MM.1S (cell line): ENCODE measurements at regions not wholly inside any gene's neighbourhood (a gene's known extent, or its start where the extent isn't known, plus 50 kb on each side); places are given as distances from the start of the nearest gene placed in this dataset.

ENCODE experiments used
- DNase-seq: peaks from one replicate; pipeline ENCODE4 v3.0.0-alpha.2; 2015
- H2AFZ ChIP-seq: fragments of 300-600 bp; sonication (generic); 2 replicates; pipeline ENCODE4 v1.6.0; 2016; ENCODE audit warnings: antibody characterized with exemption, low read length
- H3F3A ChIP-seq: fragments of 300-600 bp; sonication (generic); 2 replicates; pipeline ENCODE4 v1.6.1; 2016; ENCODE audit warnings: mild to moderate bottlenecking, antibody characterized with exemption, low read length, moderate library complexity, mixed read lengths; ENCODE audit not compliant: insufficient read depth
- H3K27ac ChIP-seq: fragments of 300-600 bp; sonication (generic); 2 replicates; pipeline ENCODE4 v1.5.1; 2016; ENCODE audit warnings: mild to moderate bottlenecking, low read length
- H3K27me3 ChIP-seq: fragments of 300-600 bp; sonication (generic); replicated peaks from 2 replicates; pipeline ENCODE4 v1.6.0; 2016; ENCODE audit warnings: low read length; ENCODE audit not compliant: insufficient read depth
- H3K36me3 ChIP-seq: fragments of 300-600 bp; sonication (generic); replicated peaks from 2 replicates; pipeline ENCODE4 v1.6.1; 2016; ENCODE audit warnings: mild to moderate bottlenecking, low read length, mixed read lengths; ENCODE audit not compliant: insufficient read depth
- H3K4me1 ChIP-seq: fragments of 300-600 bp; sonication (generic); 2 replicates; pipeline ENCODE4 v1.6.1; 2016; ENCODE audit warnings: low read length, mixed read lengths
- H3K4me2 ChIP-seq: fragments of 300-600 bp; sonication (generic); 2 replicates; pipeline ENCODE4 v1.6.0; 2016; ENCODE audit warnings: low read depth, low read length
- H3K4me3 ChIP-seq: fragments of 300-600 bp; sonication (generic); 2 replicates; pipeline ENCODE4 v1.5.1; 2016; ENCODE audit warnings: low read length, mixed read lengths
- H3K79me2 ChIP-seq: fragments of 300-600 bp; sonication (generic); 2 replicates; pipeline ENCODE4 v1.6.1; 2016; ENCODE audit warnings: mixed run types, low read length, mixed read lengths
- H3K9ac ChIP-seq: fragments of 300-600 bp; sonication (generic); 2 replicates; pipeline ENCODE4 v1.6.1; 2016; ENCODE audit warnings: low read length, mixed read lengths
- H3K9me2 ChIP-seq: fragments of 300-600 bp; sonication (generic); replicated peaks from 2 replicates; pipeline ENCODE4 v1.6.1; 2016; ENCODE audit warnings: mild to moderate bottlenecking, low read length, mixed read lengths; ENCODE audit not compliant: insufficient read depth
- H3K9me3 ChIP-seq: fragments of 300-600 bp; sonication (generic); replicated peaks from 2 replicates; pipeline ENCODE4 v1.6.1; 2016; ENCODE audit warnings: mild to moderate bottlenecking, low read length, mixed read lengths; ENCODE audit not compliant: insufficient read depth
- H4K20me1 ChIP-seq: fragments of 300-600 bp; sonication (generic); 2 replicates; pipeline ENCODE4 v1.6.1; 2016; ENCODE audit warnings: mild to moderate bottlenecking, low read length, moderate library complexity, mixed read lengths; ENCODE audit not compliant: insufficient read depth
- EZH2 ChIP-seq: fragments of 300-600 bp; sonication (generic); optimal IDR thresholded peaks from 2 replicates; pipeline ENCODE3; 2017; ENCODE audit warnings: low read depth, mild to moderate bottlenecking, antibody characterized with exemption, low read length, mixed read lengths
- EZH2phosphoT487 ChIP-seq: fragments of 300-600 bp; sonication (generic); IDR thresholded peaks from 2 replicates; pipeline ENCODE4 v1.6.1; 2018; ENCODE audit warnings: antibody characterized with exemption, low read length
- TF ChIP-seq, protein P1 (sequence below): fragments of 300-600 bp; sonication (generic); IDR thresholded peaks from 2 replicates; pipeline ENCODE4 v1.5.1; 2016; ENCODE audit warnings: antibody characterized with exemption, low read length, mixed read lengths

DNA sequence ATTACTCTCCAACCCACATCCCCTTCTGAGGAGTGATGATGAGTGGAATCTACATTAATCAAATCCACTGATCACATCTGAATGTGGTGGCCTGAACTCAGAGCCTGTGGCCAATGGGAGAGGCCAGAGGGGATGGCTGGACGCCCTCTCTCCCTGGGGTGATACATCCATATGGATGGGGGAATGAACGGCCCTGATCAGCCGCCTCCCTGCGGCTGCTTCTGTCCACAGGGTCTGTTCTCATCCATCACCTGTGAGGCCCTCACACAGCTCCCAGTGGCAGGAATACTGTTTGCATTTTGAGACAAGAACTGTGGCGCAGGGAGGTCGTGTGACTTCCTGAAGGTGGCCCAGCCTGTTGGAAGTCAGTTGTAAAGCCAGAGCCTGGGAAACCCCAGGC, 78.3 kb upstream of the SHISAL1 start:
- Histone ChIP-seq H3K4me1 (no peaks in the 10 kb centered on the region), H3F3A (no peaks in the 10 kb centered on the region), H2AFZ (no peak overlapping the region), H3K36me3 (no peaks in the 10 kb centered on the region), H4K20me1 (0 out of 2 replicates have a peak, but pooled peaks cover 2% of the 10 kb centered on the region), H3K27me3 (peaks cover 97% of the 10 kb centered on the region), H3K9me2 (no peaks in the 10 kb centered on the region), H3K4me2 (no peak overlapping the region), H3K9me3 (no peaks in the 10 kb centered on the region), H3K79me2 (no peaks in the 10 kb centered on the region), H3K9ac (no peak overlapping the region), H3K4me3 (no peak overlapping the region), H3K27ac (no peak overlapping the region)
- no peak for DNase-seq
- TF ChIP-seq, protein P1, sequence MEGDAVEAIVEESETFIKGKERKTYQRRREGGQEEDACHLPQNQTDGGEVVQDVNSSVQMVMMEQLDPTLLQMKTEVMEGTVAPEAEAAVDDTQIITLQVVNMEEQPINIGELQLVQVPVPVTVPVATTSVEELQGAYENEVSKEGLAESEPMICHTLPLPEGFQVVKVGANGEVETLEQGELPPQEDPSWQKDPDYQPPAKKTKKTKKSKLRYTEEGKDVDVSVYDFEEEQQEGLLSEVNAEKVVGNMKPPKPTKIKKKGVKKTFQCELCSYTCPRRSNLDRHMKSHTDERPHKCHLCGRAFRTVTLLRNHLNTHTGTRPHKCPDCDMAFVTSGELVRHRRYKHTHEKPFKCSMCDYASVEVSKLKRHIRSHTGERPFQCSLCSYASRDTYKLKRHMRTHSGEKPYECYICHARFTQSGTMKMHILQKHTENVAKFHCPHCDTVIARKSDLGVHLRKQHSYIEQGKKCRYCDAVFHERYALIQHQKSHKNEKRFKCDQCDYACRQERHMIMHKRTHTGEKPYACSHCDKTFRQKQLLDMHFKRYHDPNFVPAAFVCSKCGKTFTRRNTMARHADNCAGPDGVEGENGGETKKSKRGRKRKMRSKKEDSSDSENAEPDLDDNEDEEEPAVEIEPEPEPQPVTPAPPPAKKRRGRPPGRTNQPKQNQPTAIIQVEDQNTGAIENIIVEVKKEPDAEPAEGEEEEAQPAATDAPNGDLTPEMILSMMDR: no peak
- TF ChIP-seq EZH2 (no peak), EZH2phosphoT487 (no peak)

DNA sequence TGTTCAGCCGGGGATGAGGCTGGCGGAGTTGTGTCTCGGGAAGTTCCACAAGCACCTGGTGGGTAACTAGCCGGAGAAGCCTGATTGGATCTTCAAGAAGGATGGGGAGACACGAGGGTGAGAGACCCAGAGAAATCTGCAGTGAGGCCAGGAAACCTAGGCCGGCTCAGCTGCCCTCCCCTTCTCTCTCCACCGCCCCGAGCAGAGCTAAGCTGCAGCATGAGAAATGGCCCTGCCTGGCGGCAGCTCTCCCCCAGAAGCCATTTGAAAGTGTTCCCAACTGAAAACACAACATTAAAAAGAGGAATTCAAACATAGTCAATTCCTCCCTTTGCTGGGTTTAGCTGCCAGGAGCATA, 77.8 kb upstream of the SHISAL1 start:
- Histone ChIP-seq H3K79me2 (no peaks in the 10 kb centered on the region), H3K4me1 (no peaks in the 10 kb centered on the region), H3K4me2 (no peak overlapping the region), H3K4me3 (no peak overlapping the region), H3K36me3 (no peaks in the 10 kb centered on the region), H3K9ac (no peak overlapping the region), H3K9me2 (no peaks in the 10 kb centered on the region), H4K20me1 (0 out of 2 replicates have a peak, but pooled peaks cover 2% of the 10 kb centered on the region), H3K27me3 (peaks cover 97% of the 10 kb centered on the region), H3F3A (no peaks in the 10 kb centered on the region), H3K27ac (no peak overlapping the region), H2AFZ (no peak overlapping the region), H3K9me3 (no peaks in the 10 kb centered on the region)
- no peak for DNase-seq
- TF ChIP-seq EZH2phosphoT487 (no peak), EZH2 (no peak)
- TF ChIP-seq, protein P1: no peak

DNA sequence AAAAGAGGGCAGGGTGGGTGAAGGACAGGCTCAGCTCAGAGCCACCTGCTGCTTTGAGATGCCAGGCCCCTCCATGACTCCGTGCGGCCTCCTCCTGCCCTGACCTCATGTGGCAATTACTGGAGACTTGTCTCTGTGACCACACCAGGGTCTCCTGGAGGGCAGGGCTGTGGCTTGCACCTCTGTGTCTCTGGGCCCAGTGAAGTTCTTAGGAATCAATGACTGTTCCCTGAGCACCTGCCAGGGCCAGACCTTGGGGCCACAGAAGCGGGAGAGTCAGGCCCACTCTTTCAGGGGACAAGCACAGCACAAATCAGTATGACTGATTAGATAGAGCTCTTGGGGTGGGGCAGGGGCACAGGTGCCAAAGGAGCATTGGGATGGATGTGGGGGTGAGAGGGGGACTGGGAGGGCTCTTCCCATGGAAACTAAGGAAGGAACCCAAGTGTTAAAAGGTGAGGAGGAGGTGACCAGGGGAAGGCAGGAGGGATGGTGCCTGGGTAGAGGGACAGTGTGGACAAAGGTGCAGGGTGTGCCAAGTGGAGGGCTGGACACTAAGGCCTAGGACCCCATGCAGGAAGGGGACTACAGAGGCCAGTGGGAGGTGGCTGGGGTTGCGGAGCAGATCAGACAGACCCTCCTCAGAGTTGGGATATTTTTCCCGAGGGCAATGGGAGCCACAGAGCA, 77.3 kb upstream of the SHISAL1 start:
- Histone ChIP-seq H3K36me3 (no peaks in the 10 kb centered on the region), H3K9me2 (no peaks in the 10 kb centered on the region), H3K4me3 (no peak overlapping the region), H3K4me1 (no peaks in the 10 kb centered on the region), H3K79me2 (no peaks in the 10 kb centered on the region), H3K9ac (no peak overlapping the region), H2AFZ (no peak overlapping the region), H4K20me1 (0 out of 2 replicates have a peak, but pooled peaks cover 2% of the 10 kb centered on the region), H3F3A (no peaks in the 10 kb centered on the region), H3K27me3 (peaks cover 97% of the 10 kb centered on the region), H3K9me3 (no peaks in the 10 kb centered on the region), H3K4me2 (no peak overlapping the region), H3K27ac (no peak overlapping the region)
- DNase-seq: no peak
- TF ChIP-seq, protein P1: no peak
- TF ChIP-seq EZH2phosphoT487: no peak
- no peak for TF ChIP-seq EZH2
